H9 (cell line): ENCODE measurements at regions not wholly inside any gene's neighbourhood (a gene's known extent, or its start where the extent isn't known, plus 50 kb on each side); places are given as distances from the start of the nearest gene placed in this dataset.

ENCODE experiments used
- DNase-seq: peaks from one replicate; pipeline ENCODE4 v3.0.0-alpha.2; 2017
- H2AFZ ChIP-seq: one replicate; pipeline ENCODE4 v1.6.1; 2013; ENCODE audit warnings: mild to moderate bottlenecking, low read length, control low read depth, moderate library complexity
- H2AK5ac ChIP-seq: 2 replicates; pipeline ENCODE4 v1.6.1; 2013; ENCODE audit warnings: low read length, control low read depth, mixed read lengths; ENCODE audit not compliant: insufficient read length
- H2BK120ac ChIP-seq: one replicate; pipeline ENCODE4 v1.6.1; 2013; ENCODE audit warnings: low read depth, mild to moderate bottlenecking, low read length, control low read depth, inconsistent platforms; ENCODE audit not compliant: poor library complexity, severe bottlenecking
- H2BK12ac ChIP-seq: 2 replicates; pipeline ENCODE4 v1.6.1; 2013; ENCODE audit warnings: low read length, control low read depth, mixed read lengths, low read depth; ENCODE audit not compliant: insufficient read length
- H2BK15ac ChIP-seq: 2 replicates; pipeline ENCODE4 v1.6.1; 2013; ENCODE audit warnings: low read depth, low read length, control low read depth
- H2BK20ac ChIP-seq: one replicate; pipeline ENCODE4 v1.6.1; 2013; ENCODE audit warnings: low read depth, mild to moderate bottlenecking, low read length, control low read depth, inconsistent platforms; ENCODE audit not compliant: poor library complexity, severe bottlenecking
- H2BK5ac ChIP-seq: 2 replicates; pipeline ENCODE4 v1.6.1; 2013; ENCODE audit warnings: low read length, control low read depth, mixed read lengths; ENCODE audit not compliant: insufficient read length
- H3K14ac ChIP-seq: 2 replicates; pipeline ENCODE4 v1.6.1; 2013; ENCODE audit warnings: low read length, control low read depth; ENCODE audit not compliant: insufficient read depth
- H3K18ac ChIP-seq: 2 replicates; pipeline ENCODE4 v1.6.1; 2013; ENCODE audit warnings: low read depth, mild to moderate bottlenecking, mixed read lengths, low read length, control low read depth; ENCODE audit not compliant: insufficient read length
- H3K23ac ChIP-seq: 2 replicates; pipeline ENCODE4 v1.6.1; 2013; ENCODE audit warnings: low read length, control low read depth, mixed read lengths, low read depth; ENCODE audit not compliant: insufficient read length
- H3K23me2 ChIP-seq: 2 replicates; pipeline ENCODE4 v1.6.1; 2013; ENCODE audit warnings: low read depth, mild to moderate bottlenecking, mixed read lengths, low read length, control low read depth; ENCODE audit not compliant: insufficient read length, poor library complexity, severe bottlenecking
- H3K27ac ChIP-seq: 2 replicates; pipeline ENCODE4 v1.5.1; 2013; ENCODE audit warnings: low read length, control low read depth, mixed read lengths, low read depth; ENCODE audit not compliant: insufficient read length
- H3K27me3 ChIP-seq: 2 replicates; pipeline ENCODE4 v1.6.1; 2013; ENCODE audit warnings: low read length, control low read depth, inconsistent platforms; ENCODE audit not compliant: insufficient read depth
- H3K4ac ChIP-seq: 2 replicates; pipeline ENCODE4 v1.6.1; 2013; ENCODE audit warnings: low read depth, mild to moderate bottlenecking, control low read depth, inconsistent platforms, low read length, moderate library complexity
- H3K4me1 ChIP-seq: 2 replicates; pipeline ENCODE4 v1.6.1; 2013; ENCODE audit warnings: low read length, control low read depth, inconsistent platforms; ENCODE audit not compliant: insufficient read depth
- H3K4me2 ChIP-seq: 2 replicates; pipeline ENCODE4 v1.6.1; 2013; ENCODE audit warnings: low read length, control low read depth, mixed read lengths; ENCODE audit not compliant: insufficient read length, insufficient read depth
- H3K56ac ChIP-seq: 2 replicates; pipeline ENCODE4 v1.6.1; 2013; ENCODE audit warnings: low read depth, mild to moderate bottlenecking, mixed read lengths, low read length, control low read depth; ENCODE audit not compliant: insufficient read length
- H3K79me1 ChIP-seq: 2 replicates; pipeline ENCODE4 v1.6.1; 2013; ENCODE audit warnings: low read depth, mild to moderate bottlenecking, moderate library complexity, low read length, control low read depth, inconsistent platforms; ENCODE audit not compliant: insufficient read depth, poor library complexity, severe bottlenecking
- H3K79me2 ChIP-seq: 2 replicates; pipeline ENCODE4 v1.6.1; 2013; ENCODE audit warnings: low read length, control low read depth, inconsistent platforms; ENCODE audit not compliant: insufficient read depth
- H3K9ac ChIP-seq: 2 replicates; pipeline ENCODE4 v1.6.1; 2013; ENCODE audit warnings: low read length, control low read depth, mixed read lengths; ENCODE audit not compliant: insufficient read length; ENCODE audit errors: extremely low read depth
- H3K9me3 ChIP-seq: one replicate; pipeline ENCODE4 v1.6.1; 2013; ENCODE audit warnings: low read depth, low read length, inconsistent platforms; ENCODE audit not compliant: control insufficient read depth
- H3T11ph ChIP-seq: one replicate; pipeline ENCODE4 v1.6.1; 2013; ENCODE audit warnings: mild to moderate bottlenecking, low read length, control low read depth, inconsistent platforms
- H4K20me1 ChIP-seq: one replicate; pipeline ENCODE4 v1.6.1; 2013; ENCODE audit not compliant: control insufficient read depth, insufficient read length, insufficient read depth
- H4K5ac ChIP-seq: 2 replicates; pipeline ENCODE4 v1.6.1; 2013; ENCODE audit warnings: low read depth, mild to moderate bottlenecking, mixed read lengths, low read length, control low read depth; ENCODE audit not compliant: insufficient read length
- H4K8ac ChIP-seq: replicated peaks from 2 replicates; pipeline ENCODE4 v1.6.1; 2013; ENCODE audit warnings: low read length, control low read depth, mixed read lengths, low read depth; ENCODE audit not compliant: insufficient read length
- H4K91ac ChIP-seq: 2 replicates; pipeline ENCODE4 v1.6.1; 2013; ENCODE audit warnings: low read depth, mild to moderate bottlenecking, moderate library complexity, mixed read lengths, low read length, control low read depth; ENCODE audit not compliant: insufficient read length
- H3K27ac Mint-ChIP-seq, 3 experiments: 2 replicates in 2 of 3; 3 replicates in 1 of 3; pipeline ENCODE4 v1.8.0; 2020 to 2021; ENCODE audit warnings: mixed read lengths in 3 of 3, mild to moderate bottlenecking in 1 of 3, moderate library complexity in 1 of 3
- H3K27me3 Mint-ChIP-seq: 2 replicates; pipeline ENCODE4 v1.8.0; 2021; ENCODE audit warnings: low read depth, mild to moderate bottlenecking, moderate library complexity, mixed read lengths
- H3K36me3 Mint-ChIP-seq, 3 experiments: 2 replicates in 2 of 3; 3 replicates in 1 of 3; pipeline ENCODE4 v1.8.0; 2020 to 2021; ENCODE audit warnings: low read depth in 3 of 3, mixed read lengths in 3 of 3; ENCODE audit not compliant: insufficient read depth in 1 of 3
- H3K4me1 Mint-ChIP-seq, 2 experiments: 2 replicates each; pipeline ENCODE4 v1.8.0; 2020; ENCODE audit warnings: mixed read lengths in 2 of 2
- H3K4me3 Mint-ChIP-seq, 2 experiments: 2 replicates in 1 of 2; 3 replicates in 1 of 2; pipeline ENCODE4 v1.8.0; 2020 to 2021; ENCODE audit warnings: mild to moderate bottlenecking in 2 of 2, mixed read lengths in 2 of 2, moderate library complexity in 1 of 2
- H3K9me3 Mint-ChIP-seq, 2 experiments: 2 replicates in 1 of 2; 3 replicates in 1 of 2; pipeline ENCODE4 v1.8.0; 2020; ENCODE audit warnings: mild to moderate bottlenecking in 2 of 2, mixed read lengths in 2 of 2, moderate library complexity in 1 of 2
- WGBS: extraction: QIAGEN DNeasy Blood & Tissue Kit; methylation state at CpG from one replicate; pipeline ENCODE4 v1.1.7; 2013; ENCODE audit warnings: missing lambda C conversion rate, low lambda C conversion rate, mixed read lengths; ENCODE audit not compliant: insufficient read length; ENCODE audit errors: extremely low coverage; 5-methylcytosine and 5-hydroxymethylcytosine counted together
- TF ChIP-seq, protein P1 (sequence below): fragments of 200-600 bp; sonication (generic); conservative IDR thresholded peaks from 3 replicates; pipeline ENCODE4 v1.8.0; 2021; ENCODE audit warnings: antibody characterized with exemption, mild to moderate bottlenecking

DNA sequence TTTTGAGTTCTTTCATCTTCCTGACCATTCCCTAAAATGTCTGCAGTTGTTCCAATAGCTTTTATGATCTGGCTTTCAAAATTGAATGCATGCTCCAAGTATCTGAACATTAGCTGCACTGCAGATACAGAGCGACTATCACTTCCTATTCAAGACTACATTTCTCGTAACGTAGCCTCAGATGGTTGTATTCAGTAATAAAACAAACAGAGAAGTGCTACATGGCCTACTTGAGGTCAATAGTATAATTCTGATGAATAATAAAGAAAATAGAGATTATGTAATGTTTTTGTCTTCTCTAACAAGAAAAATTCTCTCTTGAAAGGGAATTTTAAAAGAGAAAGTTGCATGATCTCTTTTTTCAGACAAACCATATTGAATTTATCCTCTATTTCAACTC lies 333.9 kb upstream of the IRAK1BP1 start:
- Mint-ChIP-seq H3K27ac (no peak overlapping the region), H3K36me3 (no peaks in the 10 kb centered on the region), H3K27me3 (no peaks in the 10 kb centered on the region), H3K4me3 (no peak overlapping the region), H3K9me3 (no peaks in the 10 kb centered on the region), H3K4me1 (no peaks in the 10 kb centered on the region)
- Histone ChIP-seq H3K79me1 (no peaks in the 10 kb centered on the region), H4K8ac (no peak overlapping the region), H3K23me2 (no peaks in the 10 kb centered on the region), H3K14ac (no peak overlapping the region), H3T11ph (no peak overlapping the region), H3K4me2 (no peak overlapping the region), H3K23ac (no peak overlapping the region), H3K79me2 (no peaks in the 10 kb centered on the region), H3K18ac (no peak overlapping the region), H3K9ac (no peak overlapping the region), H2BK5ac (no peak overlapping the region), H4K5ac (no peak overlapping the region), H3K56ac (no peak overlapping the region), H3K4ac (no peak overlapping the region), H4K20me1 (no peaks in the 10 kb centered on the region), H3K27ac (no peak overlapping the region), H3K9me3 (no peaks in the 10 kb centered on the region), H3K4me1 (no peaks in the 10 kb centered on the region), H2BK120ac (no peak overlapping the region), H2AFZ (no peak overlapping the region), H2BK15ac (no peak overlapping the region), H2AK5ac (no peak overlapping the region), H4K91ac (no peak overlapping the region), H2BK12ac (no peak overlapping the region), H3K27me3 (no peaks in the 10 kb centered on the region), H2BK20ac (no peak overlapping the region)
- no CpG with 5 or more reads among the region's 3 CpGs for WGBS
- TF ChIP-seq, protein P1, sequence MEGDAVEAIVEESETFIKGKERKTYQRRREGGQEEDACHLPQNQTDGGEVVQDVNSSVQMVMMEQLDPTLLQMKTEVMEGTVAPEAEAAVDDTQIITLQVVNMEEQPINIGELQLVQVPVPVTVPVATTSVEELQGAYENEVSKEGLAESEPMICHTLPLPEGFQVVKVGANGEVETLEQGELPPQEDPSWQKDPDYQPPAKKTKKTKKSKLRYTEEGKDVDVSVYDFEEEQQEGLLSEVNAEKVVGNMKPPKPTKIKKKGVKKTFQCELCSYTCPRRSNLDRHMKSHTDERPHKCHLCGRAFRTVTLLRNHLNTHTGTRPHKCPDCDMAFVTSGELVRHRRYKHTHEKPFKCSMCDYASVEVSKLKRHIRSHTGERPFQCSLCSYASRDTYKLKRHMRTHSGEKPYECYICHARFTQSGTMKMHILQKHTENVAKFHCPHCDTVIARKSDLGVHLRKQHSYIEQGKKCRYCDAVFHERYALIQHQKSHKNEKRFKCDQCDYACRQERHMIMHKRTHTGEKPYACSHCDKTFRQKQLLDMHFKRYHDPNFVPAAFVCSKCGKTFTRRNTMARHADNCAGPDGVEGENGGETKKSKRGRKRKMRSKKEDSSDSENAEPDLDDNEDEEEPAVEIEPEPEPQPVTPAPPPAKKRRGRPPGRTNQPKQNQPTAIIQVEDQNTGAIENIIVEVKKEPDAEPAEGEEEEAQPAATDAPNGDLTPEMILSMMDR: no peak
- DNase-seq: no peak
